ENCODE measurements at regions not wholly inside any gene's neighbourhood (a gene's known extent, or its start where the extent isn't known, plus 50 kb on each side); places are given as distances from the start of the nearest gene placed in this dataset.

DNA sequence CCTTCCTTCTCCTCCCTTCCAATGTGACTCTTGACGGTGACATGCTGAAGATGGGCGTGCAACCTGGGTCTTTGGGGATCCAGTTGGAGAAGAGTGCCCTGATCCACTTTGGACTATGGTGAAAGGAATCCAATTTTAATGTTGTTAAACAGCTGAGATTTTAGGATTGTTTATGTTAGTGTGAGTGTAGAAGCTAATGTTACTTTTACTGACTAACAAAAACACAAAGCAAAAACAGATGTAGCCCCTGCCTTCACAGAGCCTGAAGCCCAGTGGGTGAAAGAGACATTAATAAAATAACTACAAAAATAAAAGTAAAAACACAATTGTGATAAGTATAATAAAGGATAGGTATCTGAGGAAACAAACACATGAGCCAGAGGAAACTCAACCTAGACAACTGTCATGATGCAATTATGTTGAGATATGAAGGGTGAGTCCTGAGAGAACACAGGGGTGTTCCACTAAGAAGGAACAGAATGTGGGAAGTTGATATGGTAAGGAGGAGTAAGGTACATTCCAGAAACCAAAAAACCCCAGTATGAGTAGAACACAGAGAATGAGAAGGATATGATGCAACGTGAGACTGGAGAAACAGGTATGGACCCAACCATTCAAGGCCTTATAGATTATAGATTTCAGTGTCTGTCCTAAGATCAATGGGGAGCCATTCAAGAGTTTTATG, 115.1 kb upstream of the PMFBP1 start:
- Histone ChIP-seq H3K4me2 (no peak overlapping the region), H3K79me2 (ENCODE audit: insufficient read depth, low read depth) (no peaks in the 10 kb centered on the region), H3K27ac (no peak overlapping the region), H2AFZ (ENCODE audit: low read depth) (no peak overlapping the region), H3K4me3 (IDR thresholded peaks at IDR 0.05; ENCODE audit: insufficient read depth, low read depth, low read length) (no peak overlapping the region), H3K27me3 (ENCODE audit: insufficient read depth, low read depth) (no peaks in the 10 kb centered on the region), H3K4me1 (ENCODE audit: low read depth, poor library complexity, severe bottlenecking) (no peaks in the 10 kb centered on the region), H3K9ac (no peak overlapping the region), H3K36me3 (ENCODE audit: insufficient read depth) (no peaks in the 10 kb centered on the region), H4K20me1 (ENCODE audit: insufficient read depth) (no peaks in the 10 kb centered on the region)
- TF ChIP-seq, protein P1, sequence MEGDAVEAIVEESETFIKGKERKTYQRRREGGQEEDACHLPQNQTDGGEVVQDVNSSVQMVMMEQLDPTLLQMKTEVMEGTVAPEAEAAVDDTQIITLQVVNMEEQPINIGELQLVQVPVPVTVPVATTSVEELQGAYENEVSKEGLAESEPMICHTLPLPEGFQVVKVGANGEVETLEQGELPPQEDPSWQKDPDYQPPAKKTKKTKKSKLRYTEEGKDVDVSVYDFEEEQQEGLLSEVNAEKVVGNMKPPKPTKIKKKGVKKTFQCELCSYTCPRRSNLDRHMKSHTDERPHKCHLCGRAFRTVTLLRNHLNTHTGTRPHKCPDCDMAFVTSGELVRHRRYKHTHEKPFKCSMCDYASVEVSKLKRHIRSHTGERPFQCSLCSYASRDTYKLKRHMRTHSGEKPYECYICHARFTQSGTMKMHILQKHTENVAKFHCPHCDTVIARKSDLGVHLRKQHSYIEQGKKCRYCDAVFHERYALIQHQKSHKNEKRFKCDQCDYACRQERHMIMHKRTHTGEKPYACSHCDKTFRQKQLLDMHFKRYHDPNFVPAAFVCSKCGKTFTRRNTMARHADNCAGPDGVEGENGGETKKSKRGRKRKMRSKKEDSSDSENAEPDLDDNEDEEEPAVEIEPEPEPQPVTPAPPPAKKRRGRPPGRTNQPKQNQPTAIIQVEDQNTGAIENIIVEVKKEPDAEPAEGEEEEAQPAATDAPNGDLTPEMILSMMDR (conservative IDR thresholded peaks at IDR 0.05; ENCODE audit: low read depth, low read length), result no peak

DNA sequence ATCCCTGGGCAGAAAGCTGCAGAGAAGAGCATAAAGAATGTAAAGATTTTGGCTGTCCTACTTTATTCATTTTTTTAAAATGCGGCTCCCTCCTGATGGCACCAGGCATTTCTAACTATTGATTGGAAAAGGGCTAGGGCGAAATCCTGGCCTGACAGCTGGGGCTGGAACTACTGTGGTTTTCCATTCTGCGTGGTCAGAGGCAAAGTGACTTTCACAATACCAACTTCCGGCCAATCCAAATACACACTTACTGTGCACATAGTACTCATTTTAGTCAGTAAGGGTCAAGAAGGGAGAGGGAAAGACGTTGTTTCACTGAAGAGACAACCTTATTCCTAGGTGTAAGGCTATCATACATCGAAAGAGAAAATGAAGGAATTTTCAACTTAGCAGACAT, 113.8 kb upstream of the PMFBP1 start:
- TF ChIP-seq, protein P1 (conservative IDR thresholded peaks at IDR 0.05; ENCODE audit: low read depth, low read length), result no peak
- H3K9ac ChIP-seq, result no peak overlapping the region
- no peaks in the 10 kb centered on the region for H3K27me3 ChIP-seq (ENCODE audit: insufficient read depth, low read depth)
- H3K4me3 ChIP-seq (IDR thresholded peaks at IDR 0.05; ENCODE audit: insufficient read depth, low read depth, low read length), result no peak overlapping the region
- H2AFZ ChIP-seq (ENCODE audit: low read depth), result no peak overlapping the region
- no peak overlapping the region for H3K4me2 ChIP-seq
- no peak overlapping the region for H3K27ac ChIP-seq
- no peaks in the 10 kb centered on the region for H4K20me1 ChIP-seq (ENCODE audit: insufficient read depth)
- H3K4me1 ChIP-seq (ENCODE audit: low read depth, poor library complexity, severe bottlenecking), result no peaks in the 10 kb centered on the region
- no peaks in the 10 kb centered on the region for H3K79me2 ChIP-seq (ENCODE audit: insufficient read depth, low read depth)
- H3K36me3 ChIP-seq (ENCODE audit: insufficient read depth), result no peaks in the 10 kb centered on the region

DNA sequence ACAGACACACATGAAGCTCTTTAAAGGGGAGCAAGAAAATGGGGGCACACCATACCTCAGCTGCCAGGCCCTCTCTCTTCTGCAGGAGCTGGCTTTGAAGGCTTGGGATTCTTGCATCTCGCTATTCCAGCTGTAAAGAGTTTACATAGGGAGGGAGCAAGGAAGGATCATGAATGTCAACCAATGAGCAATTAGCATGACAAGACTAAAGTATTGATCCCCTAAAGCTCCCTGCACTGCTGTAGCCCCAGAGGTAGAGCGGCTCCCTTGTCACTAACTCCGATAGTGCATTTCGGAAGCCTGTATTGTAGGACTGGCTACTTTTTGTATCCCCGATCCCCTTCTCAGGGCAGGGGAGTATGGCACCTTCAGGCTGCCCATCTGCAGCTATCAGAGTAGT, 113.4 kb upstream of the PMFBP1 start:
- no peaks in the 10 kb centered on the region for H3K4me1 ChIP-seq (ENCODE audit: low read depth, poor library complexity, severe bottlenecking)
- H3K9ac ChIP-seq, result no peak overlapping the region
- no peaks in the 10 kb centered on the region for H3K27me3 ChIP-seq (ENCODE audit: insufficient read depth, low read depth)
- no peaks in the 10 kb centered on the region for H3K79me2 ChIP-seq (ENCODE audit: insufficient read depth, low read depth)
- H3K4me3 ChIP-seq (IDR thresholded peaks at IDR 0.05; ENCODE audit: insufficient read depth, low read depth, low read length), result no peak overlapping the region
- no peaks in the 10 kb centered on the region for H3K36me3 ChIP-seq (ENCODE audit: insufficient read depth)
- no peaks in the 10 kb centered on the region for H4K20me1 ChIP-seq (ENCODE audit: insufficient read depth)
- TF ChIP-seq, protein P1 (conservative IDR thresholded peaks at IDR 0.05; ENCODE audit: low read depth, low read length), result no peak
- H3K4me2 ChIP-seq, result no peak overlapping the region
- no peak overlapping the region for H3K27ac ChIP-seq
- no peak overlapping the region for H2AFZ ChIP-seq (ENCODE audit: low read depth)

DNA sequence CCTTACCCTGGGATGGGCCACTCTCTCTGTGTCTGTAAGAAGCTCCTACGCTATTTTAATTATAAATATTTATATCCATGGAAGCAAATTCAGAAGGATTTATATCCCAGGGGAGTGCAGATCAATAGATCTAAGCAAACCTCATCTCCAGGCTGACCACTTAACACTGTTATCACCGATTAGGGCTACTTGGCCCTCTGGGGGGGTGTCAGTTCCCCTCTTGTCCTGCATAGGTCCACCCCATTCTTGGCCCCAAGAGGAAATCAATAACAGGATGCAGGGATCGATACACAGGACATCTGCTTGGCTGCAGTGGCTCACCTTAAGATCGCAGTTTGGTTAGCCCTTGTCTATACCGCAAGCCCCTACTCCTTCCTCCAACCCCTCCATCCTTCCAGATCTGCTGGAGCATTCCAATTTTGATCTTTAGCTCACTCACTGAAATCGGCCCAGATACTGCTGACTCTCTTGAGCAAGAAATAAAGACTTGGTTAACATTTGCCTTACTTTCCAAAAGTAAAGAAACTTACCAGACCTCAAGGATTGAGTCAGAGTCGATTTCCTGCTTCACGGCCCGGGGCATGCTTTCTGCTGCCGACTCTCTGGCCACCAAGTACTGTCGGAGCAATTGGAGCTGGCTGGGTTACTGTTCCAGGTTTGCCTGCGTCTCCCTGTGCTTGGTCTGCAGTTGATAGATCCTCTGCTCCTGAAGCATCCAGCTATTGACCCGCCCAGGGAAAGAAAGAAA, 112.3 kb upstream of the PMFBP1 start:
- H4K20me1 ChIP-seq (ENCODE audit: insufficient read depth), result no peaks in the 10 kb centered on the region
- H3K4me3 ChIP-seq (IDR thresholded peaks at IDR 0.05; ENCODE audit: insufficient read depth, low read depth, low read length), result no peak overlapping the region
- H3K36me3 ChIP-seq (ENCODE audit: insufficient read depth), result no peaks in the 10 kb centered on the region
- no peak overlapping the region for H2AFZ ChIP-seq (ENCODE audit: low read depth)
- no peaks in the 10 kb centered on the region for H3K27me3 ChIP-seq (ENCODE audit: insufficient read depth, low read depth)
- H3K79me2 ChIP-seq (ENCODE audit: insufficient read depth, low read depth), result no peaks in the 10 kb centered on the region
- TF ChIP-seq, protein P1 (conservative IDR thresholded peaks at IDR 0.05; ENCODE audit: low read depth, low read length), result no peak
- no peaks in the 10 kb centered on the region for H3K4me1 ChIP-seq (ENCODE audit: low read depth, poor library complexity, severe bottlenecking)
- H3K27ac ChIP-seq, result no peak overlapping the region
- H3K9ac ChIP-seq, result no peak overlapping the region
- no peak overlapping the region for H3K4me2 ChIP-seq
